OCI-LY1 (cell line): ENCODE measurements at regions not wholly inside any gene's neighbourhood (a gene's known extent, or its start where the extent isn't known, plus 50 kb on each side); places are given as distances from the start of the nearest gene placed in this dataset.

ENCODE experiments used
- CTCF ChIP-seq: fragments of 200-600 bp; sonication (generic), shearing (Covaris generic); IDR thresholded peaks from 2 replicates; pipeline ENCODE4 v1.5.1; 2017; ENCODE audit warnings: mild to moderate bottlenecking, antibody characterized with exemption, low read length, moderate library complexity, mixed read lengths
- EZH2 ChIP-seq: fragments of 200-600 bp; sonication (generic), shearing (Covaris generic); IDR thresholded peaks from 2 replicates; pipeline ENCODE4 v1.8.0; 2017; ENCODE audit warnings: borderline replicate concordance, mixed run types, mild to moderate bottlenecking, antibody characterized with exemption, low read length, moderate library complexity, mixed read lengths

- TF ChIP-seq CTCF (no peak), EZH2 (no peak)
Measured at GRCh38 chr14:28707814-28708213, 58.8 kb upstream of the FOXG1 start.
